ENCODE measurements at regions not wholly inside any gene's neighbourhood (a gene's known extent, or its start where the extent isn't known, plus 50 kb on each side); places are given as distances from the start of the nearest gene placed in this dataset.

- Histone ChIP-seq H2AFZ (ENCODE audit: low read depth, low read length) (no peak overlapping the region), H3K4me3 (ENCODE audit: insufficient read depth, low read depth, low read length) (no peak overlapping the region), H3K4me2 (ENCODE audit: low read length) (no peak overlapping the region), H3K9ac (ENCODE audit: low read length) (no peak overlapping the region), H3K4me1 (ENCODE audit: insufficient read depth, low read length) (no peaks in the 10 kb centered on the region), H3K36me3 (ENCODE audit: insufficient read depth, low read length) (no peaks in the 10 kb centered on the region), H4K20me1 (ENCODE audit: insufficient read depth, low read length) (no peaks in the 10 kb centered on the region), H3K27me3 (ENCODE audit: insufficient read depth, low read length) (peaks cover 5% of the 10 kb centered on the region), H3K79me2 (ENCODE audit: insufficient read depth, low read length) (no peaks in the 10 kb centered on the region), H3K9me3 (ENCODE audit: insufficient read depth, low read depth, low read length) (no peaks in the 10 kb centered on the region), H3K27ac (ENCODE audit: low read depth, low read length) (no peak overlapping the region)
- no peak for FAIRE-seq
- TF ChIP-seq EZH2 (IDR thresholded peaks at IDR 0.05; ENCODE audit: insufficient read depth, low read length): no peak
- no peak for TF ChIP-seq CTCF (IDR thresholded peaks at IDR 0.05; ENCODE audit: insufficient read depth, low read depth, low read length)
- H3K36me3 Mint-ChIP-seq (ENCODE audit: low read depth, unreplicated experiment): no peaks in the 10 kb centered on the region
- no peak overlapping the region for H3K4me3 Mint-ChIP-seq (ENCODE audit: unreplicated experiment)
- peaks cover 12% of the 10 kb centered on the region for H3K27me3 Mint-ChIP-seq (ENCODE audit: low read depth, unreplicated experiment)
- no peaks in the 10 kb centered on the region for H3K9me3 Mint-ChIP-seq (ENCODE audit: unreplicated experiment)
- peaks cover 3% of the 10 kb centered on the region for H3K4me1 Mint-ChIP-seq (ENCODE audit: low read depth, unreplicated experiment)
- DNase-seq (ENCODE audit: low read depth): no peak
- H3K27ac Mint-ChIP-seq (ENCODE audit: unreplicated experiment): no peak overlapping the region
These were observed 140.1 kb downstream of the NXPE2 start for GRCh38 chr11:114818382-114818781.

GRCh38 chr11:114819028-114819427, 140.7 kb downstream of the NXPE2 start:
- Mint-ChIP-seq H3K4me3 (ENCODE audit: unreplicated experiment) (no peak overlapping the region), H3K27me3 (ENCODE audit: low read depth, unreplicated experiment) (peaks cover 11% of the 10 kb centered on the region), H3K4me1 (ENCODE audit: low read depth, unreplicated experiment) (peaks cover 3% of the 10 kb centered on the region), H3K9me3 (ENCODE audit: unreplicated experiment) (no peaks in the 10 kb centered on the region), H3K27ac (ENCODE audit: unreplicated experiment) (no peak overlapping the region), H3K36me3 (ENCODE audit: low read depth, unreplicated experiment) (no peaks in the 10 kb centered on the region)
- Histone ChIP-seq H4K20me1 (ENCODE audit: insufficient read depth, low read length) (no peaks in the 10 kb centered on the region), H3K4me2 (ENCODE audit: low read length) (no peak overlapping the region), H3K27me3 (ENCODE audit: insufficient read depth, low read length) (peaks cover 5% of the 10 kb centered on the region), H3K4me1 (ENCODE audit: insufficient read depth, low read length) (no peaks in the 10 kb centered on the region), H3K9me3 (ENCODE audit: insufficient read depth, low read depth, low read length) (no peaks in the 10 kb centered on the region), H3K27ac (ENCODE audit: low read depth, low read length) (no peak overlapping the region), H2AFZ (ENCODE audit: low read depth, low read length) (no peak overlapping the region), H3K4me3 (ENCODE audit: insufficient read depth, low read depth, low read length) (no peak overlapping the region), H3K9ac (ENCODE audit: low read length) (no peak overlapping the region), H3K36me3 (ENCODE audit: insufficient read depth, low read length) (no peaks in the 10 kb centered on the region), H3K79me2 (ENCODE audit: insufficient read depth, low read length) (no peaks in the 10 kb centered on the region)
- no peak for TF ChIP-seq EZH2 (IDR thresholded peaks at IDR 0.05; ENCODE audit: insufficient read depth, low read length)
- TF ChIP-seq CTCF (IDR thresholded peaks at IDR 0.05; ENCODE audit: insufficient read depth, low read depth, low read length): no peak
- DNase-seq (ENCODE audit: low read depth): peak; percentile 20
- FAIRE-seq: no peak

DNA sequence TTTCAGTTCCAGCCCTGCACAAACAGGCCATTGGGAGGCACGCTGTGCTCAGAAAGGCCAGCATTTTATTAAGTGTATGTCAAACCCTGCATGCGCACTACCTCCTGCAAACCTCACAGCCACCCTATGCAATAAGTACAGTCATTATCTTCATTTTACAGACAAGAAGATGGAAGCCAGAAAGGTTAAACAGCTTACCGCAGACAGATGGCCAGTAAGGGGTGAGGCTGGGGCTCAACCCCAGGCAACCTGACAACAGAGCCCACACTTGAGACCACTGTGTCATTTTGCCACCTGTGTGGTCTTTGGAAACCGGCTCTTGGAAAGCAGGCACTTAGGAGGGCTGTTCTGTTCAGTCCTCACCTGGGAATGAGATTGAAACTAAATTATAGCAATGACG, 142.3 kb downstream of the NXPE2 start:
- H3K4me3 Mint-ChIP-seq (ENCODE audit: unreplicated experiment): no peak overlapping the region
- FAIRE-seq (no peak), DNase-seq (ENCODE audit: low read depth) (no peak)
- no peak overlapping the region for H3K9ac ChIP-seq (ENCODE audit: low read length)
- H3K27ac ChIP-seq (ENCODE audit: low read depth, low read length): no peak overlapping the region
- H3K9me3 ChIP-seq (ENCODE audit: insufficient read depth, low read depth, low read length): no peaks in the 10 kb centered on the region
- H3K27me3 Mint-ChIP-seq (ENCODE audit: low read depth, unreplicated experiment): peaks cover 14% of the 10 kb centered on the region
- no peak overlapping the region for H3K4me3 ChIP-seq (ENCODE audit: insufficient read depth, low read depth, low read length)
- no peaks in the 10 kb centered on the region for H3K9me3 Mint-ChIP-seq (ENCODE audit: unreplicated experiment)
- H3K27me3 ChIP-seq (ENCODE audit: insufficient read depth, low read length): peaks cover 5% of the 10 kb centered on the region
- no peaks in the 10 kb centered on the region for H3K36me3 Mint-ChIP-seq (ENCODE audit: low read depth, unreplicated experiment)
- H3K36me3 ChIP-seq (ENCODE audit: insufficient read depth, low read length): no peaks in the 10 kb centered on the region
- H3K4me1 ChIP-seq (ENCODE audit: insufficient read depth, low read length): no peaks in the 10 kb centered on the region
- TF ChIP-seq EZH2 (IDR thresholded peaks at IDR 0.05; ENCODE audit: insufficient read depth, low read length) (no peak), CTCF (IDR thresholded peaks at IDR 0.05; ENCODE audit: insufficient read depth, low read depth, low read length) (no peak)
- H2AFZ ChIP-seq (ENCODE audit: low read depth, low read length): no peak overlapping the region
- H3K79me2 ChIP-seq (ENCODE audit: insufficient read depth, low read length): no peaks in the 10 kb centered on the region
- H3K4me1 Mint-ChIP-seq (ENCODE audit: low read depth, unreplicated experiment): peaks cover 3% of the 10 kb centered on the region
- no peaks in the 10 kb centered on the region for H4K20me1 ChIP-seq (ENCODE audit: insufficient read depth, low read length)
- no peak overlapping the region for H3K27ac Mint-ChIP-seq (ENCODE audit: unreplicated experiment)
- no peak overlapping the region for H3K4me2 ChIP-seq (ENCODE audit: low read length)

Measured in astrocyte (in vitro differentiated cells and primary cell).